HepG2 (cell line): ENCODE measurements at regions not wholly inside any gene's neighbourhood (a gene's known extent, or its start where the extent isn't known, plus 50 kb on each side); places are given as distances from the start of the nearest gene placed in this dataset.

Source experiments
- ATAC-seq: fragments of 200-7000 bp; cut with Tn5 transposase; 3 replicates; pipeline ENCODE4 v1.9.1; 2020; ENCODE audit warnings: mild to moderate bottlenecking, moderate library complexity
- BruUV-seq: library from RNA; stranded (reverse); fragments of 400-500 nt; replicated peaks from 2 replicates; lab custom pipeline; 2021; lab: Mats Ljungman, UMichigan
- CTCF ChIA-PET: fragments of 300-600 bp; formaldehyde crosslinking; extraction: SDS; loops from one replicate; lab custom pipeline; 2021; ENCODE audit warnings: low total read pairs, inconsistent platforms, low intra/inter-chr PET ratio; lab: Yijun Ruan, JAX
- POLR2A ChIA-PET: fragments of 350-600 bp; sonication (Branson Sonifier 250); formaldehyde crosslinking; loops from one replicate; lab custom pipeline; 2020; ENCODE audit warnings: antibody characterized with exemption, inconsistent platforms; lab: Yijun Ruan, JAX
- DNase-seq: peaks from one replicate; pipeline ENCODE4 v3.0.0-alpha.2; 2015; ENCODE audit warnings: low spot score
- FAIRE-seq: peaks from 3 replicates; lab custom pipeline; 2011; peaks lifted over from hg19 to GRCh38; lab: Jason Lieb, UNC
- H2AFZ ChIP-seq: one replicate; pipeline ENCODE4 v1.6.1; 2011; ENCODE audit warnings: low read length, inconsistent platforms
- H3K27ac ChIP-seq: fragments of 300-600 bp; 3 replicates; pipeline ENCODE4 v1.8.0; 2011; ENCODE audit warnings: mixed run types, mild to moderate bottlenecking, mixed read lengths, low read length, inconsistent platforms; ENCODE audit not compliant: insufficient read depth; ENCODE audit errors: extremely low read length
- H3K27me3 ChIP-seq, 2 experiments: fragments of 200-600 bp in 1 of 2; 2 replicates in 1 of 2; 3 replicates in 1 of 2; pipeline versions ENCODE4 v1.6.0 to v1.8.0; 2011; ENCODE audit warnings: low read length in 2 of 2, mild to moderate bottlenecking in 2 of 2, moderate library complexity in 2 of 2, inconsistent platforms in 1 of 2; ENCODE audit not compliant: insufficient read depth in 2 of 2, control insufficient read depth in 1 of 2
- H3K36me3 ChIP-seq, 2 experiments: fragments of 200-600 bp in 1 of 2; replicated peaks in 1 of 2; 2 replicates in 1 of 2; 3 replicates in 1 of 2; pipeline versions ENCODE4 v1.5.1 to v1.8.0; 2011; ENCODE audit warnings: low read length in 2 of 2, inconsistent platforms in 1 of 2; ENCODE audit not compliant: insufficient read depth in 2 of 2, control insufficient read depth in 1 of 2
- H3K4me1 ChIP-seq: 2 replicates; pipeline ENCODE4 v1.5.1; 2012; ENCODE audit warnings: low read length, inconsistent platforms; ENCODE audit not compliant: insufficient read depth
- H3K4me2 ChIP-seq: 2 replicates; pipeline ENCODE4 v1.6.0; 2011; ENCODE audit warnings: low read depth, low read length, inconsistent platforms
- H3K4me3 ChIP-seq, 3 experiments: fragments of 200-600 bp in 1 of 3; sonication (generic), shearing (Covaris generic) in 1 of 3; replicated peaks in 1 of 3; 2 replicates each; pipeline ENCODE4 v1.5.1; 2011 to 2016; ENCODE audit warnings: low read length in 3 of 3, inconsistent platforms in 2 of 3, low read depth in 2 of 3, mild to moderate bottlenecking in 2 of 3, control low read depth in 1 of 3, mixed read lengths in 1 of 3; ENCODE audit not compliant: insufficient read depth in 1 of 3
- H3K79me2 ChIP-seq: one replicate; pipeline ENCODE4 v1.6.1; 2011; ENCODE audit warnings: low read length, inconsistent platforms; ENCODE audit not compliant: insufficient read depth
- H3K9ac ChIP-seq: 2 replicates; pipeline ENCODE4 v1.6.0; 2011; ENCODE audit warnings: mild to moderate bottlenecking, low read depth, low read length, inconsistent platforms; ENCODE audit not compliant: insufficient read depth
- H3K9me3 ChIP-seq: 2 replicates; pipeline ENCODE4 v1.5.1; 2012; ENCODE audit warnings: mild to moderate bottlenecking, low read length
- H4K20me1 ChIP-seq: 2 replicates; pipeline ENCODE4 v1.6.0; 2011; ENCODE audit warnings: inconsistent platforms, mild to moderate bottlenecking, low read length, moderate library complexity; ENCODE audit not compliant: insufficient read depth
- FOSL1 ChIP-seq: sonication (generic); formaldehyde crosslinking; IDR thresholded peaks from 2 replicates; pipeline ENCODE4 v1.9.0; 2021; ENCODE audit warnings: missing genetic modification reagents, borderline replicate concordance
- IKZF4 ChIP-seq: sonication (generic); formaldehyde crosslinking; IDR thresholded peaks from 2 replicates; pipeline ENCODE4 v1.5.1; 2020; ENCODE audit warnings: borderline replicate concordance, mild to moderate bottlenecking, low read depth, missing genetic modification reagents; ENCODE audit errors: not compliant biosample characterization
- JARID2 ChIP-seq: sonication (generic); formaldehyde crosslinking; IDR thresholded peaks from 2 replicates; pipeline ENCODE4 v1.8.1; 2023; ENCODE audit warnings: missing genetic modification reagents, inconsistent platforms; ENCODE audit not compliant: insufficient replicate concordance
- POLR2AphosphoS5 ChIP-seq: IDR thresholded peaks from 2 replicates; pipeline ENCODE4 v1.6.1; 2012; ENCODE audit warnings: low read depth, low read length
- RFX1 ChIP-seq: fragments of 450-650 bp; IDR thresholded peaks from 2 replicates; pipeline ENCODE4 v1.6.1; 2017
- SMAD9 ChIP-seq: sonication (generic); formaldehyde crosslinking; IDR thresholded peaks from 2 replicates; pipeline ENCODE4 v1.5.1; 2020; ENCODE audit warnings: mild to moderate bottlenecking, missing genetic modification reagents
- SOX13 ChIP-seq, 3 experiments: fragments of 450-650 bp in 1 of 3; sonication (generic) in 1 of 3; formaldehyde crosslinking in 1 of 3; IDR thresholded peaks in 2 of 3; conservative IDR thresholded peaks in 1 of 3; 2 replicates each; pipeline versions ENCODE4 v1.5.0 to v1.6.1; 2016 to 2020; ENCODE audit warnings: antibody characterized with exemption in 1 of 3, mild to moderate bottlenecking in 1 of 3, missing compliant biosample characterization in 1 of 3, missing genetic modification reagents in 1 of 3, moderate library complexity in 1 of 3
- TIGD3 ChIP-seq: sonication (generic); formaldehyde crosslinking; IDR thresholded peaks from 2 replicates; pipeline ENCODE4 v1.5.1; 2020; ENCODE audit warnings: mild to moderate bottlenecking, missing genetic modification reagents, borderline replicate concordance
- TOE1 ChIP-seq: sonication (generic); formaldehyde crosslinking; IDR thresholded peaks from 2 replicates; pipeline ENCODE4 v1.4.0; 2020; ENCODE audit warnings: mild to moderate bottlenecking, missing genetic modification reagents
- ZNF577 ChIP-seq: sonication (generic); formaldehyde crosslinking; IDR thresholded peaks from 2 replicates; pipeline ENCODE4 v1.4.0; 2020; ENCODE audit warnings: mild to moderate bottlenecking, low read depth, missing genetic modification reagents, borderline replicate concordance
- WGBS: methylation state at CpG from one replicate; pipeline ENCODE4 v1.1.6; 2017; ENCODE audit warnings: low lambda C conversion rate; 5-methylcytosine and 5-hydroxymethylcytosine counted together
- in situ Hi-C: cut with HindIII; loops from 2 replicates; pipeline ENCODE4 v1.10.0; 2017; ENCODE audit warnings: low pct_unique_long_range_greater_than_20kb; ENCODE audit not compliant: extremely low pct_ligation_motif_present
- intact Hi-C: fragments of 100-400 bp; cut with micrococcal nuclease; formaldehyde crosslinking; loops from one replicate; pipeline ENCODE4 v1.10.0; 2022; ENCODE audit not compliant: unreplicated experiment
- TF ChIP-seq, protein P1 (sequence below): sonication (generic); formaldehyde crosslinking; IDR thresholded peaks from 2 replicates; pipeline ENCODE4 v1.8.0; 2022; ENCODE audit warnings: mild to moderate bottlenecking, missing genetic modification reagents, borderline replicate concordance

- WGBS, result 62% methylated on average over 7 of the region's 7 CpGs
- Histone ChIP-seq H3K79me2 (no peaks in the 10 kb centered on the region), H3K4me3 (no peak overlapping the region), H3K4me1 (peaks cover 10% of the 10 kb centered on the region; the same call in 1 of the 2 replicates), H3K27ac (no peak overlapping the region), H3K4me2 (no peak overlapping the region), H3K36me3 (no peaks in the 10 kb centered on the region), H3K27me3 (no peaks in the 10 kb centered on the region; a peak in 1 of 5 replicates), H4K20me1 (no peaks in the 10 kb centered on the region), H2AFZ (no peak overlapping the region), H3K9ac (no peak overlapping the region), H3K9me3 (no peaks in the 10 kb centered on the region)
- DNase-seq, result no peak
- no TSS peak for BruUV-seq
- TF ChIP-seq TOE1 (CRISPR knock-in tag) (no peak), ZNF577 (no peak), SMAD9 (CRISPR knock-in tag) (no peak), IKZF4 (CRISPR knock-in tag) (no peak), SOX13 (IDR thresholded peaks at IDR 0.05) (no peak), SOX13 (CRISPR knock-in tag; conservative IDR thresholded peaks at IDR 0.05 in 1 of 2, IDR thresholded peaks at IDR 0.05 in 1 of 2) (no peak), POLR2AphosphoS5 (no peak), FOSL1 (CRISPR knock-in tag) (no peak), JARID2 (CRISPR knock-in tag) (no peak), TIGD3 (CRISPR knock-in tag) (no peak), RFX1 (no peak)
- TF ChIP-seq, protein P1, sequence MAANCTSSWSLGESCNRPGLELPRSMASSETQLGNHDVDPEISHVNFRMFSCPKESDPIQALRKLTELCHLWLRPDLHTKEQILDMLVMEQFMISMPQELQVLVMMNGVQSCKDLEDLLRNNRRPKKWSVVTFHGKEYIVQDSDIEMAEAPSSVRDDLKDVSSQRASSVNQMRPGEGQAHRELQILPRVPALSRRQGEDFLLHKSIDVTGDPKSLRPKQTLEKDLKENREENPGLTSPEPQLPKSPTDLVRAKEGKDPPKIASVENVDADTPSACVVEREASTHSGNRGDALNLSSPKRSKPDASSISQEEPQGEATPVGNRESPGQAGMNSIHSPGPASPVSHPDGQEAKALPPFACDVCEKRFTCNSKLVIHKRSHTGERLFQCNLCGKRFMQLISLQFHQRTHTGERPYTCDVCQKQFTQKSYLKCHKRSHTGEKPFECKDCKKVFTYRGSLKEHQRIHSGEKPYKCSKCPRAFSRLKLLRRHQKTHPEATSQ, result no peak
- intact Hi-C loops, result no loop called here
- POLR2A ChIA-PET, result no interaction called here
- CTCF ChIA-PET, result no interaction called here
- in situ Hi-C loops, result no loop called here
- ATAC-seq, result no peak
- no peak for FAIRE-seq
Measured at GRCh38 chr4:145340071-145340675, 141.5 kb upstream of the SMAD1 start.
